Aorta (tissue), 5 donors: ENCODE measurements at regions not wholly inside any gene's neighbourhood (a gene's known extent, or its start where the extent isn't known, plus 50 kb on each side); places are given as distances from the start of the nearest gene placed in this dataset.
"Not testable (repeated sequence)": the region's sequence is repeated elsewhere in the genome, so short reads cannot be mapped to it uniquely, and the experiment has no call there.

Source experiments
- ATAC-seq: fragments of 200-7000 bp; cut with Tn5 transposase; one replicate; pipeline ENCODE4 v1.9.1; 2022; ENCODE audit warnings: moderate library complexity; ENCODE audit not compliant: low FRiP score
- DNase-seq, 2 donors: peaks; one replicate each; pipeline ENCODE4 v3.0.0-alpha.2; 2020
- H3K27ac ChIP-seq, 2 donors: one replicate each; pipeline ENCODE4 v1.5.1; 2013; ENCODE audit warnings: low read length in 2 of 2, mild to moderate bottlenecking in 2 of 2, moderate library complexity in 2 of 2, control low read depth in 1 of 2, inconsistent platforms in 1 of 2, low read depth in 1 of 2
- H3K27me3 ChIP-seq, 2 donors: one replicate each; pipeline ENCODE4 v1.6.1; 2013; ENCODE audit warnings: control low read depth in 1 of 2, low read length in 1 of 2, mild to moderate bottlenecking in 1 of 2, moderate library complexity in 1 of 2; ENCODE audit not compliant: insufficient read depth in 2 of 2, control insufficient read depth in 1 of 2
- H3K36me3 ChIP-seq, 2 donors: one replicate each; pipeline ENCODE4 v1.6.1; 2013; ENCODE audit warnings: control low read depth in 1 of 2, low read length in 1 of 2, mild to moderate bottlenecking in 1 of 2; ENCODE audit not compliant: insufficient read depth in 2 of 2, control insufficient read depth in 1 of 2
- H3K4me1 ChIP-seq, 2 donors: one replicate each; pipeline ENCODE4 v1.6.1; 2013; ENCODE audit warnings: low read length in 2 of 2, control low read depth in 1 of 2, mild to moderate bottlenecking in 1 of 2, moderate library complexity in 1 of 2; ENCODE audit not compliant: insufficient read depth in 2 of 2, control insufficient read depth in 1 of 2
- H3K4me3 ChIP-seq, 2 donors: one replicate each; pipeline ENCODE4 v1.5.1; 2013; ENCODE audit warnings: low read length in 2 of 2, control low read depth in 1 of 2, mild to moderate bottlenecking in 1 of 2
- H3K9me3 ChIP-seq: one replicate; pipeline ENCODE4 v1.6.1; 2013; ENCODE audit warnings: mild to moderate bottlenecking, low read length; ENCODE audit not compliant: control insufficient read depth
- WGBS, 2 donors: extraction: QIAGEN DNeasy Blood & Tissue Kit; methylation state at CpG; one replicate each; pipeline ENCODE4 v1.1.7; 2013; 5-methylcytosine and 5-hydroxymethylcytosine counted together
- intact Hi-C, 2 donors: fragments of 100-400 bp; cut with DNase I; formaldehyde crosslinking; loops; one replicate each; pipeline versions ENCODE4 v1.14.2 to v1.15.0; 2022
- donor health status: healthy with polysubstance abuse.
- donor health status: Bipolar disorder and iron deficiency.
- donor health status: DM: no; HTN: no; CAD: no.
- donor health status: DM: no; HTN: no; CAD: no.
- donor health status: DM: yes; HTN: yes; CAD: no.

DNA sequence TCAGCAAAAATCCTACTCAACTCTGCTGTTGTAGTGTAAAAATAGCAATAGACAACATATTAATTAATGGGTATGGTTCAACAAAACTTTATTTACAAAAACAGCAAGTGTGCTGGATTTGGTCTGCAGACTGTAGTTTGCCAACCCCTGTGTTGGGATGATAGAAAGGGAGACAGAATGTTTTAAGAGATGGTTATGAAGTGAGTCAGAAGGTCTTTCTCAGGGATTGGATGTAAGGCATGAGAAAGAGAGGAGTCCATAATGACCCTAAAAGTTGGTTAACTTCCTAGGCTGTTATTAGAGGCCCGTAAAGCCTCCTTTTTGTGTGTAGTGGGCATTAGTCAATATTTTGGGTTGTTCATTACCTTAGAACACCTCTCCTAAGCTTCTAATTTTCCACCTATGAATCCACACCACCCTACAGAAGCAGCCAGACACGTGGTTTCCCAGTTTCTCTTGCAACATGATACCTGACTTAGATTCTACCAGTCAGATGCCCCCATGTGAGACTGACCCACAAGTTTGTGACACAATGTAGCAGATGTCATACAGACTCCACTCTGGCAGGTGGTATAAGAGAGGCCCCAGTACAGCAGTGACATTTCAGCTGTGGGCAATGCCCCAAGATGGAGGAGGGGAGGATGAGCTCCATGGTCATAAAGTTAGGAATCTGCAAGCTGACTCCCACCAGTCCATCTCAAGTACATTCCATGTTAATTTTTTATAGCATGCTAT lies 1015.6 kb downstream of the KCNMA1 start:
- 62 to 85% methylated on average over 2 of the region's 2 CpGs for WGBS, 2 donors
- no peaks in the 10 kb centered on the region for H3K36me3 ChIP-seq
- DNase-seq, result no peak
- ATAC-seq, result no peak
- H3K4me1 ChIP-seq, result peaks cover 0 to 2% of the 10 kb centered on the region in 2 donors
- no peak overlapping the region for H3K4me3 ChIP-seq
- H3K27me3 ChIP-seq, result no peaks in the 10 kb centered on the region
- H3K9me3 ChIP-seq, result peaks cover 3% of the 10 kb centered on the region
- no peak overlapping the region for H3K27ac ChIP-seq
- intact Hi-C loops, result no loop called here

DNA sequence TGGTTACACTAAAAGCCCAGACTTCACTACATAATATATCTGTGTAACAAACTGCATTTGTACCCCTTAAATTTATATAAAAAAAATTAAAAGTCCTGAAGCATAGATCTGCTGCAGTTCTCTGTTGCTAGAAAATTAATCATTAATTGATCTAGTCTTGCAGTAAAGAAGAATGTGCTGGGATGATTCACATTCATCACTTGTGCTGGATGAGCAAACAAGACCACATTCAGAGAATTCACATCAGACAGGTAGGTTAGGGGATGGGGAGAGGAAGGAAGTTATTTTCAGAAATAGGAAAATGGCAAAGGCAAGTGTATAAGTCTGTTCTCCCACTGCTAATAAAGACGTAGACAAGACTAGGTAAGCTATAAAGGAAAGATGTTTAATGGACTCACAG lies 1019.0 kb downstream of the KCNMA1 start:
- intact Hi-C loops, result no loop called here
- 91% methylated on average over 1 of the region's 1 CpG for WGBS, 2 donors
- peaks cover 3% of the 10 kb centered on the region for H3K9me3 ChIP-seq
- no peak overlapping the region for H3K4me3 ChIP-seq
- no peaks in the 10 kb centered on the region for H3K4me1 ChIP-seq
- no peaks in the 10 kb centered on the region for H3K27me3 ChIP-seq
- H3K27ac ChIP-seq, result no peak overlapping the region
- DNase-seq (no peak), ATAC-seq (no peak)
- H3K36me3 ChIP-seq, result no peaks in the 10 kb centered on the region

DNA sequence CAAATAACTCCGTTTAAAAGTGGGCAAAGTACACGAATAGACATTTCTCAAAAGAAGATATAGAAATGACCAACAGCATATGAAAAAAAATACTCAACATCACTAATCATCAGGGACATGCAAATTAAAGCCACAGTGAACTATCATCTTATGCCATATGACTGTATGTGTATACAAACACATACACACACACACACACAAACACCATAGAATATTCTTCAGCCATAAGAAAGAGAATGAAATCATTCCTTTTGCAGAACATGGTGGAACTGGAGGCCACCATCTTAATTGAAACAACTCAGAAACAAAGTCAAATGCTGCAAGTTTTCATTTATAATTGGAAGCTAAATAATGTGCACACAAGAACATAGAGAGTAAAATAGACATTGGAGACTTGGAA lies 1019.4 kb downstream of the KCNMA1 start:
- 81 to 89% methylated on average over 2 of the region's 2 CpGs for WGBS, 2 donors
- peaks cover 3% of the 10 kb centered on the region for H3K9me3 ChIP-seq
- DNase-seq, result no peak

DNA sequence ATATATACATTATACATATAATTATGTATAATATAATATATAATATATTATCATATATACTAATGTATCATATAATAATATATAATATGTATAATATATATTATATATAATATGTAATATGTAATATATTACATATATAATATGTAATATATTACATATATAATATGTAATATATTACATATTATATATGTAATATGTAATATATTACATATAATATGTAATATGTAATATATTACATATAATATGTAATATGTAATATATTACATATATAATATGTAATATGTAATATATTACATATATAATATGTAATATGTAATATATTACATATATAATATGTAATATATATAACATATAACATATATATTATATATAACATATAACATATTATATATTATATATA lies 1020.9 kb downstream of the KCNMA1 start:
- H3K4me1 ChIP-seq, H3K36me3 ChIP-seq, H3K9me3 ChIP-seq, ATAC-seq, H3K27me3 ChIP-seq, H3K27ac ChIP-seq, intact Hi-C loops, H3K4me3 ChIP-seq, DNase-seq: not testable (repeated sequence)

More for the DNA sequence above, 1019.4 kb downstream of the KCNMA1 start:
- intact Hi-C loops, result no loop called here
- H3K27ac ChIP-seq, result no peak overlapping the region
- H3K4me1 ChIP-seq, result no peaks in the 10 kb centered on the region
- ATAC-seq, result no peak
- H3K36me3 ChIP-seq, result no peaks in the 10 kb centered on the region
- H3K4me3 ChIP-seq, result no peak overlapping the region
- no peaks in the 10 kb centered on the region for H3K27me3 ChIP-seq

DNA sequence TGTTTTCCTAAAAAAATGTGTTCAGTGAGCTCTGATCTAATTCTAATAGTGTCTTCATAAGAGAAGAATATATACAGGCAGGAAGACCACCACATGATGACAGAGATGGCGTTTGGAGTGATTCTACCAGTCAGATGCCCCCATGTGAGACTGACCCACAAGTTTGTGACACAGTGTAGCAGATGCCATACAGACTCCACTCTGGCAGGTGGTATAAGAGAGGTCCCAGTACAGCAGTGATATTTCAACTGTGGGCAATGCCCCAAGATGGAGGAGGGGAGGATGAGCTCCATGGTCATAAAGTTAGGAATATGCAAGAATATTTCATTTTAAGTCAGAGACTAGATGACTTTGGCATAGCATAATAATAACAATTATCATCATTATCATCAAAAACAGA lies 1022.6 kb downstream of the KCNMA1 start:
- Histone ChIP-seq H3K4me3 (no peak overlapping the region), H3K4me1 (no peaks in the 10 kb centered on the region), H3K36me3 (no peaks in the 10 kb centered on the region), H3K27ac (no peak overlapping the region), H3K9me3 (peaks cover 3% of the 10 kb centered on the region), H3K27me3 (no peaks in the 10 kb centered on the region)
- 84 to 93% methylated on average over 1 of the region's 1 CpG for WGBS, 2 donors
- DNase-seq, result no peak
- intact Hi-C loops, result no loop called here
- ATAC-seq, result no peak
